Liver (tissue), 8 donors: ENCODE measurements at regions not wholly inside any gene's neighbourhood (a gene's known extent, or its start where the extent isn't known, plus 50 kb on each side); places are given as distances from the start of the nearest gene placed in this dataset.

ENCODE experiments used
- DNase-seq: peaks from one replicate; pipeline ENCODE4 v3.0.0-alpha.2; 2017; ENCODE audit warnings: low spot score
- H3K27ac ChIP-seq, 2 donors: one replicate each; pipeline ENCODE4 v1.7.0; 2013; ENCODE audit warnings: inconsistent platforms in 2 of 2, low read length in 2 of 2, control low read depth in 1 of 2, low read depth in 1 of 2, mild to moderate bottlenecking in 1 of 2
- H3K27me3 ChIP-seq, 4 donors: one replicate each; pipeline versions ENCODE4 v1.6.1 to v1.7.0; 2013; ENCODE audit warnings: low read length in 3 of 4, inconsistent platforms in 1 of 4, mild to moderate bottlenecking in 1 of 4, moderate library complexity in 1 of 4; ENCODE audit not compliant: control insufficient read depth in 4 of 4, insufficient read depth in 4 of 4
- H3K36me3 ChIP-seq, 4 donors: one replicate each; pipeline versions ENCODE4 v1.6.1 to v1.7.0; 2013; ENCODE audit warnings: low read length in 3 of 4, mild to moderate bottlenecking in 3 of 4, low read depth in 1 of 4, moderate library complexity in 1 of 4; ENCODE audit not compliant: control insufficient read depth in 4 of 4, insufficient read depth in 3 of 4
- H3K4me1 ChIP-seq, 4 donors: one replicate each; pipeline versions ENCODE4 v1.6.1 to v1.7.0; 2013; ENCODE audit warnings: low read length in 3 of 4, mild to moderate bottlenecking in 3 of 4, moderate library complexity in 1 of 4; ENCODE audit not compliant: control insufficient read depth in 4 of 4, insufficient read depth in 4 of 4
- H3K4me3 ChIP-seq, 3 donors: one replicate each; pipeline versions ENCODE4 v1.6.1 to v1.7.0; 2013; ENCODE audit warnings: low read length in 3 of 3, control low read depth in 1 of 3, low read depth in 1 of 3, mild to moderate bottlenecking in 1 of 3
- H3K9ac ChIP-seq, 2 donors: one replicate each; pipeline ENCODE4 v1.7.0; 2013; ENCODE audit warnings: low read length in 2 of 2, mild to moderate bottlenecking in 2 of 2, moderate library complexity in 2 of 2, control low read depth in 1 of 2, low read depth in 1 of 2
- H3K9me3 ChIP-seq, 4 donors: one replicate each; pipeline versions ENCODE4 v1.6.1 to v1.7.0; 2013; ENCODE audit warnings: low read length in 3 of 4; ENCODE audit not compliant: control insufficient read depth in 4 of 4
- ATF3 ChIP-seq: IDR thresholded peaks from 2 replicates; pipeline ENCODE4 v1.6.1; 2016; ENCODE audit warnings: antibody characterized with exemption
- CTCF ChIP-seq: fragments of 150-350 bp; IDR thresholded peaks from 2 replicates; pipeline ENCODE4 v1.5.1; 2017; ENCODE audit warnings: improper control_type of control experiment, low read depth, low read length; ENCODE audit not compliant: missing input control
- EGR1 ChIP-seq, 2 donors: IDR thresholded peaks; 2 replicates each; pipeline ENCODE4 v1.6.1; 2016 to 2018; ENCODE audit warnings: antibody characterized with exemption in 2 of 2, low read depth in 2 of 2
- FOXA1 ChIP-seq: IDR thresholded peaks from 2 replicates; pipeline ENCODE4 v1.6.1; 2016; ENCODE audit warnings: antibody characterized with exemption
- FOXA2 ChIP-seq: IDR thresholded peaks from 2 replicates; pipeline ENCODE4 v1.6.1; 2016; ENCODE audit warnings: antibody characterized with exemption
- GABPA ChIP-seq, 2 donors: IDR thresholded peaks in 1 of 2; conservative IDR thresholded peaks in 1 of 2; 2 replicates each; pipeline ENCODE4 v1.6.1; 2016; ENCODE audit warnings: antibody characterized with exemption in 2 of 2, mild to moderate bottlenecking in 1 of 2, moderate library complexity in 1 of 2
- HNF4A ChIP-seq, 2 donors: conservative IDR thresholded peaks; 2 replicates each; pipeline ENCODE4 v1.6.1; 2016; ENCODE audit warnings: antibody characterized with exemption in 2 of 2, mild to moderate bottlenecking in 2 of 2
- HNF4G ChIP-seq: IDR thresholded peaks from 2 replicates; pipeline ENCODE4 v1.6.1; 2016; ENCODE audit warnings: antibody characterized with exemption
- JUND ChIP-seq, 2 donors: IDR thresholded peaks; 2 replicates each; pipeline ENCODE4 v1.6.1; 2016; ENCODE audit warnings: antibody characterized with exemption in 2 of 2
- MAX ChIP-seq: IDR thresholded peaks from 2 replicates; pipeline ENCODE4 v1.6.1; 2016; ENCODE audit warnings: antibody characterized with exemption
- NR2F2 ChIP-seq: IDR thresholded peaks from 2 replicates; pipeline ENCODE4 v1.6.1; 2016; ENCODE audit warnings: antibody characterized with exemption
- RAD21 ChIP-seq, 2 donors: IDR thresholded peaks; 2 replicates each; pipeline ENCODE4 v1.6.1; 2016; ENCODE audit warnings: antibody characterized with exemption in 2 of 2, mild to moderate bottlenecking in 2 of 2
- REST ChIP-seq: IDR thresholded peaks from 2 replicates; pipeline ENCODE4 v1.6.1; 2016; ENCODE audit warnings: antibody characterized with exemption, mild to moderate bottlenecking
- RXRA ChIP-seq, 2 donors: IDR thresholded peaks; 2 replicates each; pipeline ENCODE4 v1.6.1; 2017 to 2018; ENCODE audit warnings: antibody characterized with exemption in 2 of 2, mild to moderate bottlenecking in 1 of 2
- SP1 ChIP-seq: IDR thresholded peaks from 2 replicates; pipeline ENCODE4 v1.6.1; 2018; ENCODE audit warnings: antibody characterized with exemption, mild to moderate bottlenecking
- TAF1 ChIP-seq: conservative IDR thresholded peaks from 2 replicates; pipeline ENCODE4 v1.6.1; 2016; ENCODE audit warnings: antibody characterized with exemption, mild to moderate bottlenecking
- YY1 ChIP-seq: IDR thresholded peaks from 2 replicates; pipeline ENCODE4 v1.6.1; 2016; ENCODE audit warnings: antibody characterized with exemption, mild to moderate bottlenecking
- ZBTB33 ChIP-seq: IDR thresholded peaks from 2 replicates; pipeline ENCODE4 v1.6.1; 2016; ENCODE audit warnings: antibody characterized with exemption
- WGBS: extraction: QIAGEN DNeasy Blood & Tissue Kit; methylation state at CpG from one replicate; pipeline ENCODE4 v1.1.7; 2013; 5-methylcytosine and 5-hydroxymethylcytosine counted together
- donor health status: healthy.
- donor health status: healthy.
- donor health status: healthy.
- donor health status: healthy.
- donor health status: healthy.

- TF ChIP-seq JUND (IDR thresholded peaks at IDR 0.05) (no peak), TAF1 (no peak), EGR1 (IDR thresholded peaks at IDR 0.05; ENCODE audit: low read depth in 2 of 2) (no peak), NR2F2 (no peak), GABPA (IDR thresholded peaks at IDR 0.05 in 1 of 2, conservative IDR thresholded peaks at IDR 0.05 in 1 of 2) (no peak), RXRA (IDR thresholded peaks at IDR 0.05) (no peak), YY1 (no peak), ZBTB33 (no peak), FOXA2 (no peak), SP1 (no peak), HNF4A (conservative IDR thresholded peaks at IDR 0.05) (no peak), REST (no peak), FOXA1 (no peak), ATF3 (no peak), MAX (no peak), RAD21 (IDR thresholded peaks at IDR 0.05) (no peak), CTCF (no peak), HNF4G (no peak)
- Histone ChIP-seq H3K9me3 (no peaks in the 10 kb centered on the region), H3K27me3 (no peaks in the 10 kb centered on the region), H3K36me3 (no peaks in the 10 kb centered on the region), H3K27ac (no peak overlapping the region), H3K4me1 (peaks cover 7 to 22% (median 14%) of the 10 kb centered on the region in 4 donors), H3K4me3 (no peak overlapping the region), H3K9ac (no peak overlapping the region)
- WGBS: 82% methylated on average over 4 of the region's 4 CpGs
- DNase-seq: no peak
These were observed 62.5 kb upstream of the ENPP6 start for GRCh38 chr4:184280137-184280536.
